ENCODE measurements at regions not wholly inside any gene's neighbourhood (a gene's known extent, or its start where the extent isn't known, plus 50 kb on each side); places are given as distances from the start of the nearest gene placed in this dataset.

DNA sequence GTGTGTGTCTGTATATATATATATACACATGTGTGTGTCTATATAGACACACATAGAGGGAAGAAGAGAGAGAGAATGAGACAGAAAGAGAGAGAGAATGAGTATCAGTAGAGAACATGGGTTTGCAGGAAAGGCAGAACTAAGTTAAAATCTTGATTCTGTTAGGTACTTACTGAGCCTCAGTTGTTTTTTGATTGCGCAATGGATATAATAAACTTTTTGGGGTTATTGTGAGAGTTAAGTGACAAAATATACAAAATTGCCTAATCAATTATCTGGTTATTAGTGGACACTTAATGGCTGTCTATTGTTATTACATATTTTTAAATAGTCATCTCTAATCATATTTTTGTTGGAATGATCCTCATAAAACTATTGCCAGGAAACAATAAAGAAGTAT, 169.0 kb downstream of the ETNK1 start:
- no peak overlapping the region for H3K4me3 ChIP-seq (ENCODE audit: low read depth, poor library complexity, severe bottlenecking)
- intact Hi-C loops (cut with DNase I; ENCODE audit: low total_unique reads): no loop called here
- TF ChIP-seq, protein P1, sequence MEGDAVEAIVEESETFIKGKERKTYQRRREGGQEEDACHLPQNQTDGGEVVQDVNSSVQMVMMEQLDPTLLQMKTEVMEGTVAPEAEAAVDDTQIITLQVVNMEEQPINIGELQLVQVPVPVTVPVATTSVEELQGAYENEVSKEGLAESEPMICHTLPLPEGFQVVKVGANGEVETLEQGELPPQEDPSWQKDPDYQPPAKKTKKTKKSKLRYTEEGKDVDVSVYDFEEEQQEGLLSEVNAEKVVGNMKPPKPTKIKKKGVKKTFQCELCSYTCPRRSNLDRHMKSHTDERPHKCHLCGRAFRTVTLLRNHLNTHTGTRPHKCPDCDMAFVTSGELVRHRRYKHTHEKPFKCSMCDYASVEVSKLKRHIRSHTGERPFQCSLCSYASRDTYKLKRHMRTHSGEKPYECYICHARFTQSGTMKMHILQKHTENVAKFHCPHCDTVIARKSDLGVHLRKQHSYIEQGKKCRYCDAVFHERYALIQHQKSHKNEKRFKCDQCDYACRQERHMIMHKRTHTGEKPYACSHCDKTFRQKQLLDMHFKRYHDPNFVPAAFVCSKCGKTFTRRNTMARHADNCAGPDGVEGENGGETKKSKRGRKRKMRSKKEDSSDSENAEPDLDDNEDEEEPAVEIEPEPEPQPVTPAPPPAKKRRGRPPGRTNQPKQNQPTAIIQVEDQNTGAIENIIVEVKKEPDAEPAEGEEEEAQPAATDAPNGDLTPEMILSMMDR (IDR thresholded peaks at IDR 0.05): no peak
- no peak for TF ChIP-seq POLR2A (IDR thresholded peaks at IDR 0.05)
- WGBS, 2 donors: 93 to 98% methylated on average over 1 of the region's 1 CpG
- DNase-seq (ENCODE audit: low spot score in 2 of 2): no peak

GRCh38 chr12:22796941-22797630, 172.1 kb downstream of the ETNK1 start:
- no peak for DNase-seq (ENCODE audit: low spot score in 2 of 2)
- WGBS, 2 donors: 79% methylated on average over 4 of the region's 4 CpGs
- intact Hi-C loops (cut with DNase I; ENCODE audit: low total_unique reads): no loop called here
- H3K4me3 ChIP-seq (ENCODE audit: low read depth, poor library complexity, severe bottlenecking): no peak overlapping the region
- TF ChIP-seq, protein P1 (IDR thresholded peaks at IDR 0.05): no peak
- no peak for TF ChIP-seq POLR2A (IDR thresholded peaks at IDR 0.05)

- intact Hi-C loops (cut with DNase I; ENCODE audit: low total_unique reads): no loop called here
- no peak overlapping the region for H3K4me3 ChIP-seq (ENCODE audit: low read depth, poor library complexity, severe bottlenecking)
- no peak for TF ChIP-seq POLR2A (IDR thresholded peaks at IDR 0.05)
- TF ChIP-seq, protein P1 (IDR thresholded peaks at IDR 0.05): no peak
- 61 to 66% methylated on average over 2 of the region's 2 CpGs for WGBS, 2 donors
- no peak for DNase-seq (ENCODE audit: low spot score in 2 of 2)
These were observed 172.7 kb downstream of the ETNK1 start for GRCh38 chr12:22797701-22798100.

DNA sequence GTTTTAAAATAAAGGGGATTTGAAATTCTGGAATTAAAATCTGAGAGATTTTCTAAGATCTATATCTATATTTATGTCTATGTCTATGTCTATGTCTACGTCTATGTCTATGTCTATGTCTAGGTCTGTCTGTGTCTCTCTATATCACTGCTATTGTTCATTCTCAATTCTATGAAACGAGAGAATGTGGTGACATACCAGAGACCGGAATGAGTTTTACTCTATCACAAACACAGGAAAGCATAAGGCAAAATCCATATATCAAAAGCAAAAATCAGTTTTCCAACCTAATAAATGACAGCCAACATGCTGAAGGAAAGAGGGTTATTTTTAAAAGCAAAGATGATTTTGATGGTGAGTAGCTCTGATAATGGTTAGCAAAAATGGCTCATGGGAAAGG, 173.1 kb downstream of the ETNK1 start:
- intact Hi-C loops (cut with DNase I; ENCODE audit: low total_unique reads): no loop called here
- H3K4me3 ChIP-seq (ENCODE audit: low read depth, poor library complexity, severe bottlenecking): no peak overlapping the region
- TF ChIP-seq POLR2A (IDR thresholded peaks at IDR 0.05): no peak
- TF ChIP-seq, protein P1 (IDR thresholded peaks at IDR 0.05): no peak
- WGBS, 2 donors: 79 to 84% methylated on average over 3 of the region's 3 CpGs
- DNase-seq (ENCODE audit: low spot score in 2 of 2): no peak

GRCh38 chr12:22799503-22799902, 174.5 kb downstream of the ETNK1 start:
- intact Hi-C loops (cut with DNase I; ENCODE audit: low total_unique reads): no loop called here
- WGBS, 2 donors: 77 to 88% methylated on average over 2 of the region's 2 CpGs
- DNase-seq (ENCODE audit: low spot score in 2 of 2): no peak
- no peak overlapping the region for H3K4me3 ChIP-seq (ENCODE audit: low read depth, poor library complexity, severe bottlenecking)
- TF ChIP-seq, protein P1 (IDR thresholded peaks at IDR 0.05): no peak
- no peak for TF ChIP-seq POLR2A (IDR thresholded peaks at IDR 0.05)

DNA sequence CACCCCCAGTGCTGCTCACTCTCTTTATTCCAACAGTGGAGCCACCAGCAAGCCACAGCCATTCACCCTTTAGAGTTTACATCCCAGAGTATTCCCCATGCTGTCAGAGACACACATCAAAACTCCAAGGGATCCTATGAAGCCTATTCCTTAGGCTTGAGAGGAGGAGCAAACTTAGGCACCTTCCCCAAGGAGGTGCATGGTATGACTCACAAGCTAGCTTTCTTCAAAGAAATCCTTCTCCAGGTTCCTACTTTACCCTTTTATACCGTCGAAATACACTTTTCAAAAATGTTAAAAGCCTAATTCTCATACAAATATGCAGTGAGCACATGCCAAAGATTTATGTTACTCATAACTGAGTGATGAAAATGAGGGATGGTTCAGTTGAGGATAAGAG, 175.4 kb downstream of the ETNK1 start:
- no peak for TF ChIP-seq POLR2A (IDR thresholded peaks at IDR 0.05)
- TF ChIP-seq, protein P1 (IDR thresholded peaks at IDR 0.05): no peak
- no peak for DNase-seq (ENCODE audit: low spot score in 2 of 2)
- 42 to 57% methylated on average over 2 of the region's 2 CpGs for WGBS, 2 donors
- intact Hi-C loops (cut with DNase I; ENCODE audit: low total_unique reads): no loop called here
- H3K4me3 ChIP-seq (ENCODE audit: low read depth, poor library complexity, severe bottlenecking): no peak overlapping the region

Data from lower leg skin (tissue), 4 donors.